PC-3 (cell line): ENCODE measurements at regions not wholly inside any gene's neighbourhood (a gene's known extent, or its start where the extent isn't known, plus 50 kb on each side); places are given as distances from the start of the nearest gene placed in this dataset.

Experiments
- CTCF ChIP-seq: fragments of 300-600 bp; sonication (generic); conservative IDR thresholded peaks from 2 replicates; pipeline ENCODE4 v1.5.1; 2017; ENCODE audit warnings: antibody characterized with exemption, low read depth, mild to moderate bottlenecking, low read length
- EZH2 ChIP-seq: fragments of 300-600 bp; sonication (generic); IDR thresholded peaks from one replicate; pipeline ENCODE4 v1.6.1; 2017; ENCODE audit warnings: antibody characterized with exemption, mild to moderate bottlenecking, low read length; ENCODE audit not compliant: unreplicated experiment

GRCh38 chr6:82744286-82745015 lies 321.2 kb downstream of the UBE3D start:
- TF ChIP-seq CTCF = no peak
- no peak for TF ChIP-seq EZH2
